PC-9 (cell line): ENCODE measurements at regions not wholly inside any gene's neighbourhood (a gene's known extent, or its start where the extent isn't known, plus 50 kb on each side); places are given as distances from the start of the nearest gene placed in this dataset.

ENCODE experiments used
- EZH2 ChIP-seq: fragments of 200-600 bp; sonication (generic); IDR thresholded peaks from 2 replicates; pipeline ENCODE4 v1.8.0; 2017; ENCODE audit warnings: antibody characterized with exemption, low read depth
- TF ChIP-seq, protein P1 (sequence below): fragments of 200-600 bp; sonication (generic); conservative IDR thresholded peaks from 2 replicates; pipeline ENCODE4 v1.6.1; 2017; ENCODE audit warnings: mixed run types, antibody characterized with exemption, mild to moderate bottlenecking, moderate library complexity

DNA sequence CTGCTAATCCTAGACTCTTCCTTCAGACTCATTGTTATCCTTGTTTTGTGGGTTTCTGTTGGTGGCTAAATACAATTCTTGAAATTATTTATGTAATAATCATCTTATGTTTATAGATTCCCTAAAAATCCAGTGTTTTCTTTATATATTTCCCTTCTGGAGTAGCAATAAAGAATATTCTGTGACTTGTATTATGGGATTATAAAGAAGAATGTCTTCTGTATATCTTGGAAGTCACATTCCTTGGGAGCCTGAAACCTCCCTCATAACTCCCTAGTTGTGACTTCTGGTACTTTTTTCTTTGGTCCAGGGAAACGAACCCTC lies 356.1 kb downstream of the TMEM167A start:
- TF ChIP-seq EZH2, result no peak
- TF ChIP-seq, protein P1, sequence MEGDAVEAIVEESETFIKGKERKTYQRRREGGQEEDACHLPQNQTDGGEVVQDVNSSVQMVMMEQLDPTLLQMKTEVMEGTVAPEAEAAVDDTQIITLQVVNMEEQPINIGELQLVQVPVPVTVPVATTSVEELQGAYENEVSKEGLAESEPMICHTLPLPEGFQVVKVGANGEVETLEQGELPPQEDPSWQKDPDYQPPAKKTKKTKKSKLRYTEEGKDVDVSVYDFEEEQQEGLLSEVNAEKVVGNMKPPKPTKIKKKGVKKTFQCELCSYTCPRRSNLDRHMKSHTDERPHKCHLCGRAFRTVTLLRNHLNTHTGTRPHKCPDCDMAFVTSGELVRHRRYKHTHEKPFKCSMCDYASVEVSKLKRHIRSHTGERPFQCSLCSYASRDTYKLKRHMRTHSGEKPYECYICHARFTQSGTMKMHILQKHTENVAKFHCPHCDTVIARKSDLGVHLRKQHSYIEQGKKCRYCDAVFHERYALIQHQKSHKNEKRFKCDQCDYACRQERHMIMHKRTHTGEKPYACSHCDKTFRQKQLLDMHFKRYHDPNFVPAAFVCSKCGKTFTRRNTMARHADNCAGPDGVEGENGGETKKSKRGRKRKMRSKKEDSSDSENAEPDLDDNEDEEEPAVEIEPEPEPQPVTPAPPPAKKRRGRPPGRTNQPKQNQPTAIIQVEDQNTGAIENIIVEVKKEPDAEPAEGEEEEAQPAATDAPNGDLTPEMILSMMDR, result no peak
